ENCODE measurements at regions not wholly inside any gene's neighbourhood (a gene's known extent, or its start where the extent isn't known, plus 50 kb on each side); places are given as distances from the start of the nearest gene placed in this dataset.
"Not testable (repeated sequence)": the region's sequence is repeated elsewhere in the genome, so short reads cannot be mapped to it uniquely, and the experiment has no call there.

DNA sequence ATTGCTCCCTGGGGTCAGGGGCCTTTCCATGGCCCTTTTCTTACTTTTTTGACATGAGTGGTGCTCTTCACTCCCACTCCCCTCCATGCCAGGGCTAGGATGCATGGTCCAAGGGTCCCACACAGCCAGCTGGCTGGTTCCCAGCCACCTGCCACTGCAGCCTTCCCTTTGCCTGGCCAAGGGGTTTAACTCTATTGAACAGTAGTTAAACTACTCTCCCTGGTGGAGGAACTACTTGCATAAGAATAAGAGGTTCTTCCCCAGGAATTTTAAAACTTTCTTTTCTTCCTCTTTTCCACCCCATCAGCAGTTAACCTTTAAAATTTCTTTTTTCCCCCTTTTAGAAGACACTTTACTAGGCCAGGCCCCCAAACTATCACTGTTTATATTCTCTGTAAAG lies 1532.8 kb upstream of the ACO1 start:
- no peak for DNase-seq
- in situ Hi-C loops (cut with MboI; ENCODE audit: low pct_unique_long_range_greater_than_20kb, low sequenced_read_pairs), result no loop called here

- in situ Hi-C loops (cut with MboI; ENCODE audit: low pct_unique_long_range_greater_than_20kb, low sequenced_read_pairs), result no loop called here
These were observed 1483.7 kb upstream of the ACO1 start for GRCh38 chr9:30900706-30901105.

GRCh38 chr9:30913331-30913730 lies 1471.1 kb upstream of the ACO1 start:
- in situ Hi-C loops (cut with MboI; ENCODE audit: low pct_unique_long_range_greater_than_20kb, low sequenced_read_pairs), result no loop called here
- no peak for DNase-seq

More at GRCh38 chr9:30900706-30901105, 1483.7 kb upstream of the ACO1 start:
- no peak for DNase-seq

DNA sequence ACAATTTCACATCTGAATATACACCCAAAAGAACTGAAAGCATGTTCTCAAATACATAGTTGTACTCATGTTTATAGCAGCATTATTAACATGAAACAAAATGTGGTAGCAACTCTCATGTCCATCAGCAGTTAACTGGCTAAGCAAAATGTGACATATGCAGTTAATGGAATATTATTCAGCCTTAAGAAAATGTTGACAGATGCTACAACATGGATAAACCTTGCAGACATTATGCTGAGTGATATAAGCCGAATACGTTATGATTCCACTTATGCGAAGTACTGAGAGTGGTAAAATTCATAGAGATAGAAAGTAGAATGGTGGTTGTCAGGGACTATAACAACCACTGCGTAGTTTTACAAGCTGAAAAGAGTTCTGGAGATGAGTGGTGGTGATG lies 1469.0 kb upstream of the ACO1 start:
- DNase-seq, result no peak
- in situ Hi-C loops (cut with MboI; ENCODE audit: low pct_unique_long_range_greater_than_20kb, low sequenced_read_pairs), result no loop called here

GRCh38 chr9:30925126-30925525 lies 1459.3 kb upstream of the ACO1 start:
- no peak for DNase-seq
- in situ Hi-C loops (cut with MboI; ENCODE audit: low pct_unique_long_range_greater_than_20kb, low sequenced_read_pairs), result no loop called here

- DNase-seq, result no peak
- in situ Hi-C loops (cut with MboI; ENCODE audit: low pct_unique_long_range_greater_than_20kb, low sequenced_read_pairs), result no loop called here
These were observed 1458.8 kb upstream of the ACO1 start for GRCh38 chr9:30925635-30926034.

DNA sequence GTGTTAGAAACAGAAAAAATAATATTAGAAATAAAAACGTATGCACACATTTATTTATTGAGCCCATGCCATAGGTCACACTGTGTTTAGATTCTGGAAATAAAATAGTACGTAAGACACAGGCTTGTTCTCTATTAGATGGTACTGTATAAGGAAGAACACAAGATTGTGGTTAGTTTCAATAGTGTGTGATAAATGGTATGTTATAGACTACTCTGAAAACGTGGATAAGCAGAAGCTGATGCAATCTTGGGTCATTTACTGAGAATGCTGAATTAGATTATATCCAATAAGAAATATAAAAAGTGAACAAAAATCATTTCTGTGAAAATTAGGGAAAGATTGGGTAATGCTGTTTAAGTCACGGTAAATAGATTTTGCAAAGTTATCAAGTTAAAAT lies 1456.4 kb upstream of the ACO1 start:
- DNase-seq, result no peak
- in situ Hi-C loops (cut with MboI; ENCODE audit: low pct_unique_long_range_greater_than_20kb, low sequenced_read_pairs), result no loop called here

GRCh38 chr9:30932226-30932625 lies 1452.2 kb upstream of the ACO1 start:
- DNase-seq, result no peak

DNA sequence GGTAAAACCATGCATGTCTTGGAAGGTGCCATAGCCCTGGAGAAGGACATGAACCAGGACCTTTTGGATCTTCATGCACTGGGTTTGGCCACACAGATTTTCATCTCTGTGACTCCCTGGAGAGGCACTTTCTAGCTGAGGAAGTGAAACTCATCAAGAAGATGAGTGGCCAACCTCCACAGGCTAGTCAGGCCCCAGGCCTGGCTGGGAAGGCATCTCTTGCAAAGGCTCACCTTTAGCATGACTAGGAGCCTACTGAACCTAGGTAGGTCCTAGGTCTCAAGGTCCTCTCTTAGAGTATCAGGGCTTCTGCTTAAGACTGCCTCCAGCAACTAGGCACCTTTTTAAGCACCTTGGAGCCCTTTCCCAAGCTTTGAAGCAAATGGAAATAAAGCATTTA lies 1448.7 kb upstream of the ACO1 start:
- DNase-seq, result no peak
- in situ Hi-C loops (cut with MboI; ENCODE audit: low pct_unique_long_range_greater_than_20kb, low sequenced_read_pairs), result no loop called here

More at GRCh38 chr9:30932226-30932625, 1452.2 kb upstream of the ACO1 start:
- in situ Hi-C loops (cut with MboI; ENCODE audit: low pct_unique_long_range_greater_than_20kb, low sequenced_read_pairs), result no loop called here

GRCh38 chr9:30937106-30937505 lies 1447.3 kb upstream of the ACO1 start:
- DNase-seq, result no peak
- in situ Hi-C loops (cut with MboI; ENCODE audit: low pct_unique_long_range_greater_than_20kb, low sequenced_read_pairs), result no loop called here

- DNase-seq; in situ Hi-C loops (cut with MboI; ENCODE audit: low pct_unique_long_range_greater_than_20kb, low sequenced_read_pairs): not testable (repeated sequence)
These were observed 1441.6 kb upstream of the ACO1 start for GRCh38 chr9:30942852-30943251.

DNA sequence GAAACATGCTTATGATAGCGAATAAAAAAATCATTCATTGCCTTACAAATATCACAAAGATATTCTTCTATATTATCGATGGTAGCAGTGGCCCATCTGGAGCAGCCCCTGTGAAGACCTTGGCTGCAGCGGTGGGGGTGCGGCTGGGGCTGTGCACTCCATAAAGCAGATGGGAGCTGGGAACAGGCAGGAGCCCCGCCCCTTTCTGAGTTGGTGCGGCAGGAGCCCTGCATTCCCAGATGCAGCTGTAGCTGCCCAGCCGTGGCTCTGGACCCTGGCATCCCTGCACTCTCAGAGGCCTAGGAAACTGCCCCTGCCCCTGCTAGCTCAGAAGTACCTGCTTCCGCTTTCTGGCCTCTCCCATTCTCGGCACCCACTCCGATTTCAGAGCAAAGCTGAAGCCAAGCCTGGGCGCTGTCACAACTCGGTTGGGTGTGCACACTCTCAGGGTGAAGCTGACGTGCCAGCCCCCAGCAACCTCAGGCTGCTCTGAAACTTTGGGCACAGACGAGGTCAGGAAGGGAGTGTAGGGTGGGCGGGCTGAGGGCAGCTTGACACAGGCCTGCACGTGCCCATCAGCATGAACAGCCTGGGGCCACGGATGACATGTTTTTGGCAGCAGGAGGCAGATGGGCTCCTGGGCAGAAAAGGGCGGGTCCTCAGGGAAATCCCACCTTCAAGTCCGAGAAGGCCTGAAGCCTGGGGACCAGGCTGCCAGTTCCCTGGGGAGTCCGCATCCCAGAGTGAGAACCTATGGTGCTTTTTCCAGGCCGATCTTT lies 1440.8 kb upstream of the ACO1 start:
- DNase-seq, result no peak
- in situ Hi-C loops (cut with MboI; ENCODE audit: low pct_unique_long_range_greater_than_20kb, low sequenced_read_pairs), result no loop called here

GRCh38 chr9:30944225-30944569 lies 1440.2 kb upstream of the ACO1 start:
- DNase-seq, result no peak
- in situ Hi-C loops (cut with MboI; ENCODE audit: low pct_unique_long_range_greater_than_20kb, low sequenced_read_pairs), result no loop called here

GRCh38 chr9:30944741-30945280 lies 1439.6 kb upstream of the ACO1 start:
- in situ Hi-C loops (cut with MboI; ENCODE audit: low pct_unique_long_range_greater_than_20kb, low sequenced_read_pairs), result no loop called here
- DNase-seq, result no peak

DNA sequence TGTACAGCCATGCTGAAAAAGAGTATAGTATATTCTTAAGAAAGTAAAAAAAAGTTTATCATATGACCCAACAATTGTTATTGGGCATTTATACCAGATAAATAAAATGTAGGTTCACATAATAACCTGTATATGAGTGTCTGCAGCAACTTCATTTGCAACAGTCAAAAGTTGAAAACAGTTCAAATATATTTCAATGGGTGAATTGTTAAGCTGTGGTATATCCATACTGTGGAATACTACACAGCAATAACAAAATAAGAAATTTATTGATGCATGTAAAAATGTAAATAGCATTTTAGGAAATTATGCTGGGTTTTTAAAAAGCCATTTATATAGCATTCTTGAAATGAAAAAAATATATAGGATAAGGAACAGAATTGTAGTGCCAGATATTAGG lies 1420.1 kb upstream of the ACO1 start:
- in situ Hi-C loops (cut with MboI; ENCODE audit: low pct_unique_long_range_greater_than_20kb, low sequenced_read_pairs), result no loop called here
- DNase-seq, result no peak

DNA sequence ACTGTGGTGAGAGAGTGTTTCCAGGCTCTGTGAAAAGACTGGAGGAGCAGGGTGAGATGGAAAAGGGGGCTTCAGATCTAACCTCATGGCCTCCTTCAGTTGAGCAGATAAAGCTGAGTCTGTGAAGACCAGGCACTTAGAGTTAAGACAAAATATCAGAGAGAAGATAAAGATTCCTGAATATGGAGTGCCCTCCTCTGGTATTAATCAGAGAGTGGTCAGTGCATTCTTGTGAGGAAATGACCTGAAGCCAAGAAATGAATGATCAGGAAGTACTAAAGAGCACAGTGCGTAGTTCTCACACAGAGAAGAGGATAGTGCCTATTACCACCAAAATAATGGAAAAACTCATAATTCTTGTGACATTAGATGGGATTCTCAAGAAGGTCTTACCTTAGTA lies 1417.0 kb upstream of the ACO1 start:
- no peak for DNase-seq
- in situ Hi-C loops (cut with MboI; ENCODE audit: low pct_unique_long_range_greater_than_20kb, low sequenced_read_pairs), result no loop called here

DNA sequence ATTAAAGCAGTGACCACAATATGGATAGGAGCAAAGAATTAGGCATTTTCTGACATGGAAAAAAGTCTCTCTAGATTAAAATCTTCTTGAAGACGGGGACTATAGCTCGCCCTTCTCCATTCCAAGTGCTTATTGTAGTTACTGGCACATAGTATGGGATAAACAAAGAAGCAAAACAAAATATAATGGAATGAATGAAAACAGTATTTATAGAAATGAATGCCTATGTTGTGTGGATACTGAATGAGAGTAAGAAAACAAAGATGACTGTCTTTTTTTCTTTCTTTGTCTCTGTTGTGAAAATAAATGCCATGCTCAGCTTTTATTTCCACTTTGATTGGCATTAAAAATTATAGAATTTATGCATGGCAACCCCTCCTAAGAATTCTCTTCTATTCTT lies 1414.3 kb upstream of the ACO1 start:
- no peak for DNase-seq
- in situ Hi-C loops (cut with MboI; ENCODE audit: low pct_unique_long_range_greater_than_20kb, low sequenced_read_pairs), result no loop called here

DNA sequence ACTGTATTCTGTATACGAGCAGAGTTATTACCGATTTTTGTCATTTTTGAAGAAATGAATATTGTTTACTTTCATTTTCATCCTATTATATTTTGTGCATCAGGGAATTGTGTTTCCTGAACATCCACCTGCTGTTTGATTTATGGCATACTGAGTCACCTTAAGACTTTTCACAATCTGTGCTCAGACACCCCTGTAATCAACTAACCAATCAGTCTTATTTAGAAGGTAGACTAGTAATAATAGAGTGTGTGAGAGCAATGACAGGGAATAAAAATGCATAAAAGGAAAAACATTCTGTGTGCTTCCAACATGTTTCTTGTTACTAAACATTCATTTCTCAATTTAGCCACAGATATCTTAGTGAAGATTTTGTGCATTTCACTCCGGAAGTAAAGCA lies 1413.6 kb upstream of the ACO1 start:
- in situ Hi-C loops (cut with MboI; ENCODE audit: low pct_unique_long_range_greater_than_20kb, low sequenced_read_pairs), result no loop called here
- DNase-seq, result no peak

- in situ Hi-C loops (cut with MboI; ENCODE audit: low pct_unique_long_range_greater_than_20kb, low sequenced_read_pairs), result no loop called here
- no peak for DNase-seq
These were observed 1411.8 kb upstream of the ACO1 start for GRCh38 chr9:30972654-30973053.

DNA sequence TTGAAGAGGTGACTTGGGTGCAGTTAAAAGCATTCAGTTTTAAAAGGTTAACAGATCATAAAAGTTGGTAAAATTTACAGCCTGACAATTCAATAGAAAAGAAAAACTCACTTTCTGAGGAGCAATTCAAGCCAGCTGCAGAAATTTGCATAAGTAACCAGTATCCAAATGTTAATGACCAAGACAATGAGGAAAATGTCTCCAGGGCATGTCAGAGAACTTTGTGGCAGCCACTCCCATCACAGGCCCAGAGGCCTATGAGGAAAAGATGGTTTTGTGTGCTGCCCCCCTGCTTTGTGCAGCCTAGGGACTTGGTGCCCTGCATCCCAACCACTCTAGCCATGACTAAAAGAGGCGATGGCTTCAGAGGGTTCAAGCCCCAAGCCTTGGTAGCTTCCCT lies 1406.5 kb upstream of the ACO1 start:
- no peak for DNase-seq
- in situ Hi-C loops (cut with MboI; ENCODE audit: low pct_unique_long_range_greater_than_20kb, low sequenced_read_pairs), result no loop called here

DNA sequence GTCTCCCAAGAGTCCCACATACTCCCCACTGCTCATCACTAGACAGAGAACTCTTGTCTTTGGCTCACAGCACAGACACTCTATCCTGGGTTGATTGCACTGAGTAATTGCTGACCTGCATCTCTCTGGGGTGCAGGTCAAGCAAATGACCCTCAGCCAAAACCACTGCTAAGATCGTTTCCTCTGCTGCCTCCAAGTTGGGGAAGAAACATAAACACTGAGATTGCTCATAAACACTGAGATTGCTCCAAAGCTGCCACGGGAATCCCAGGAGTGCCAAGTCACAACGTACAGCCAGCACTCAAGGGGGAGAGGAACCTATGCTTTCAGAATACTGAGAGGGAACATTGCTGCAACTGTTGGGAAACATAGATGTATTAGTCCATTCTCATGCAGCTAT lies 1402.1 kb upstream of the ACO1 start:
- in situ Hi-C loops (cut with MboI; ENCODE audit: low pct_unique_long_range_greater_than_20kb, low sequenced_read_pairs), result no loop called here
- DNase-seq, result no peak
